Gastrocnemius medialis (tissue), 4 donors: ENCODE measurements at regions not wholly inside any gene's neighbourhood (a gene's known extent, or its start where the extent isn't known, plus 50 kb on each side); places are given as distances from the start of the nearest gene placed in this dataset.

ENCODE experiments used
- ATAC-seq, 2 donors: fragments of 150-250 bp; one replicate each; pipeline ENCODE4 v1.9.1; 2016
- DNase-seq, 2 donors: peaks; one replicate each; pipeline ENCODE4 v3.0.0-alpha.2; 2019
- H3K27ac ChIP-seq, 4 donors: fragments of 200-600 bp; sonication (generic); 1 replicate in 1 of 4; 2 replicates in 3 of 4; pipeline ENCODE4 v1.5.1; 2016 to 2018; ENCODE audit warnings: mild to moderate bottlenecking in 2 of 4, moderate library complexity in 1 of 4
- H3K27me3 ChIP-seq, 3 donors: fragments of 200-600 bp; sonication (generic) in 2 of 3; 1 replicate in 1 of 3; 2 replicates in 2 of 3; pipeline versions ENCODE4 v1.5.1 to v1.6.0; 2016 to 2019; ENCODE audit warnings: mild to moderate bottlenecking in 1 of 3, moderate library complexity in 1 of 3
- H3K36me3 ChIP-seq, 2 donors: fragments of 200-600 bp; sonication (generic) in 1 of 2; one replicate each; pipeline ENCODE4 v1.5.1; 2017 to 2018
- H3K4me1 ChIP-seq, 2 donors: fragments of 200-600 bp; sonication (generic) in 1 of 2; one replicate each; pipeline ENCODE4 v1.5.1; 2016 to 2017; ENCODE audit warnings: mild to moderate bottlenecking in 2 of 2
- H3K4me3 ChIP-seq, 4 donors: fragments of 200-600 bp; sonication (generic) in 3 of 4; 1 replicate in 1 of 4; 2 replicates in 3 of 4; pipeline ENCODE4 v1.5.1; 2016 to 2019; ENCODE audit warnings: mild to moderate bottlenecking in 2 of 4
- H3K9me3 ChIP-seq, 3 donors: fragments of 200-600 bp; sonication (generic) in 2 of 3; 1 replicate in 1 of 3; 2 replicates in 2 of 3; pipeline ENCODE4 v1.5.1; 2016 to 2019
- POLR2A ChIP-seq, 2 donors: fragments of 450-650 bp; IDR thresholded peaks; one replicate each; pipeline ENCODE4 v1.6.1; 2017; ENCODE audit warnings: antibody characterized with exemption in 2 of 2, mild to moderate bottlenecking in 2 of 2, moderate library complexity in 2 of 2
- in situ Hi-C, 4 donors: fragments of 200-750 bp; cut with MboI; loops; one replicate each; pipeline versions ENCODE4 v1.15.0 to v1.8.0; 2017; ENCODE audit warnings: low sequenced_read_pairs in 4 of 4
- intact Hi-C: fragments of 100-400 bp; cut with DNase I; formaldehyde crosslinking; loops from one replicate; pipeline ENCODE4 v1.15.1; 2023; ENCODE audit warnings: low total_unique reads
- TF ChIP-seq, protein P1 (sequence below), 5 experiments: fragments of 450-650 bp in 3 of 5; fragments of 200-600 bp in 2 of 5; sonication (generic) in 2 of 5; IDR thresholded peaks in 4 of 5; conservative IDR thresholded peaks in 1 of 5; 1 replicate in 4 of 5; 2 replicates in 1 of 5; pipeline ENCODE4 v1.5.1; 2016 to 2019; ENCODE audit warnings: antibody characterized with exemption in 5 of 5, mild to moderate bottlenecking in 3 of 5, moderate library complexity in 3 of 5

DNA sequence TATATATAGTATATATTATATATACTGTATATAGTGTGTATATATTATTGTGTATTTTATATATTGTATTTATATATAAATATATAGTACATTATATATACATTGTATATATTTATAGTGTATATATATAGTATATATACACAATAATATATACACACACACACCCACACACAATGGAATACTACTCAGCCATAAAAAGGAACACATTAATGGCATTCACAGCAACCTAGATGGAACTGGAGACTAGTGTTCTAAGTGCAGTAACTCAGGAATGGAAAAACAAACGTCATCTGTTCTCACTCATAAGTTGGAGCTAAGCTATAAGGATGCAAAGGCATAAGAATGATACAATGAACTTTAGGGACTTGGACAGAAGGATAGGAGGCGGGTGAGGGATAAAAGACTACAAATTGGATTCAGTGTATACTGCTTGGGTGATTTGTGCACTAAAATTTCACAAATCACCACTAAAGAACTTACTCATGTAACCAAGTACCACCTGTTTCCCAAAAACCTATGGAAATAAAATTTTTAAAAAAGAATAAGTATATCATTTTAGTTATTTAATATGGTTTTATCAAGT is 201.9 kb upstream of the CDH11 start:
- ATAC-seq = no peak

DNA sequence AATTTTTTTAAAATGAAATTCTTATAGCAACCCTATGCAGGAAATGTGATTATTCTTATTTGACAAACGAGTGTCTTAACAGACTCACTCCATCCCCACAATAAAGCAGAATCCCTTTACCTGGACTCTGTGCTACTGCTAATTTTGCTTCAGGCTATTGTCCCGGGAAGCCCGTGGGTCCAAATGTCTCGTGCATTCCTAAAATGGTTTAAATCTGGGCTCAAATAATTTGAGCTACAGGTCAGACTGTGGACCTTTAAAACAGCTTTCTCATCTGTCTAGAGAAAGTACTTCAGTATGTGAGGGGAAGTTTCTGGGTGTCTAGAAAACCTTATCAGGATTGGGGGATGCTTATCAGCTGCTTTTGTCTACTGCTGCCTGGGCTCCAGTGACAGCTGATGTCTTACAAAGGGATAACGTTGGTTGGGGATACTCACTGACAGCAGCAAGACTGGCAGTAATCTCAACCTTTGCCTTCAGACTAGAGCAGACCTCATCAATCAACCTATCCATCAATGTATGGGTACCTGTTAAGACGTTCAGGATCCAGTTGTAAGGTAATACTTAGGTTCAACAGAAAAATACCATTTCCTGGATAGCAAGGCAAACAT is 197.9 kb upstream of the CDH11 start:
- DNase-seq (no peak), ATAC-seq (no peak)
- peaks cover 6 to 12% of the 10 kb centered on the region in 2 donors for H3K4me1 ChIP-seq
- no peaks in the 10 kb centered on the region for H3K27me3 ChIP-seq
- TF ChIP-seq, protein P1, sequence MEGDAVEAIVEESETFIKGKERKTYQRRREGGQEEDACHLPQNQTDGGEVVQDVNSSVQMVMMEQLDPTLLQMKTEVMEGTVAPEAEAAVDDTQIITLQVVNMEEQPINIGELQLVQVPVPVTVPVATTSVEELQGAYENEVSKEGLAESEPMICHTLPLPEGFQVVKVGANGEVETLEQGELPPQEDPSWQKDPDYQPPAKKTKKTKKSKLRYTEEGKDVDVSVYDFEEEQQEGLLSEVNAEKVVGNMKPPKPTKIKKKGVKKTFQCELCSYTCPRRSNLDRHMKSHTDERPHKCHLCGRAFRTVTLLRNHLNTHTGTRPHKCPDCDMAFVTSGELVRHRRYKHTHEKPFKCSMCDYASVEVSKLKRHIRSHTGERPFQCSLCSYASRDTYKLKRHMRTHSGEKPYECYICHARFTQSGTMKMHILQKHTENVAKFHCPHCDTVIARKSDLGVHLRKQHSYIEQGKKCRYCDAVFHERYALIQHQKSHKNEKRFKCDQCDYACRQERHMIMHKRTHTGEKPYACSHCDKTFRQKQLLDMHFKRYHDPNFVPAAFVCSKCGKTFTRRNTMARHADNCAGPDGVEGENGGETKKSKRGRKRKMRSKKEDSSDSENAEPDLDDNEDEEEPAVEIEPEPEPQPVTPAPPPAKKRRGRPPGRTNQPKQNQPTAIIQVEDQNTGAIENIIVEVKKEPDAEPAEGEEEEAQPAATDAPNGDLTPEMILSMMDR (IDR thresholded peaks at IDR 0.05 in 4 of 5, conservative IDR thresholded peaks at IDR 0.05 in 1 of 5) = no peak
- TF ChIP-seq POLR2A (IDR thresholded peaks at IDR 0.05) = no peak
- H3K4me3 ChIP-seq = no peak overlapping the region
- H3K36me3 ChIP-seq = no peaks in the 10 kb centered on the region
- H3K9me3 ChIP-seq = no peaks in the 10 kb centered on the region
- in situ Hi-C loops (no loop called here), intact Hi-C loops (no loop called here)
- no peak overlapping the region for H3K27ac ChIP-seq

More for the DNA sequence above, 201.9 kb upstream of the CDH11 start:
- in situ Hi-C loops = no loop called here
- DNase-seq = no peak
- Histone ChIP-seq H3K36me3 (no peaks in the 10 kb centered on the region), H3K27ac (no peak overlapping the region), H3K4me3 (no peak overlapping the region), H3K9me3 (no peaks in the 10 kb centered on the region), H3K4me1 (no peaks in the 10 kb centered on the region), H3K27me3 (no peaks in the 10 kb centered on the region)
- no peak for TF ChIP-seq POLR2A (IDR thresholded peaks at IDR 0.05)
- intact Hi-C loops = no loop called here

DNA sequence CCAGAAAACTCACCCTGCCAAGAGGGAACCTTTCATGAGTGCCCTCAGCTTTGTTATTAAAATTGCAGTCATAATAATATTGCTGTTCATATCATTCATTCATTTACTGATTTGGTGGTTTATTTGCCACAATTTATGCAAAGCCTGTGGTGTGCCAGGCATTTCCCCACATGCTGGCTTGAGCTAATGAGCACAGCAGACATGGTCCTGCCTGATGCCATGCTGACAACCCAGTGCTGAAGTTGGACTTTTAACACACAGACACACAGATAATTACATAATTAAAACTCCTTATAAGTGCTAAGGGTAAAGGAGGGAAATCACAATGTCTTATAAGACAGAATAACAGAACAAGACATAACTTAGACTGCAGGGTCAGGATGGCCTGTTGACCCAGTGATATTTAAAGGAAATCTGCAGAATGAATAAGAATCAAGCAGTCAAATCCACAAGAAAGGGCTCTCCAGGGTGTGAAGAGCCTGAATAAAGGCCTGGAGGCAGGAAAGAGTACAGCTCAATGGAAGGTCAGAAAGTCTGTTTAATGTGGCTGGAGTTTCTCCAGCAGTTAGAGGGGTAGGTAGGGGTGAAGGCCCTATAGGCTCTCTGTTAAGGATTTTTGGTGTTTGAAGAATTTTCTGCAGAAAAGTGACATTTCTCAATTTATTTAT is 196.9 kb upstream of the CDH11 start:
- in situ Hi-C loops = no loop called here
- TF ChIP-seq, protein P1 (IDR thresholded peaks at IDR 0.05 in 4 of 5, conservative IDR thresholded peaks at IDR 0.05 in 1 of 5) = no peak
- no peak for TF ChIP-seq POLR2A (IDR thresholded peaks at IDR 0.05)
- no peak for ATAC-seq

DNA sequence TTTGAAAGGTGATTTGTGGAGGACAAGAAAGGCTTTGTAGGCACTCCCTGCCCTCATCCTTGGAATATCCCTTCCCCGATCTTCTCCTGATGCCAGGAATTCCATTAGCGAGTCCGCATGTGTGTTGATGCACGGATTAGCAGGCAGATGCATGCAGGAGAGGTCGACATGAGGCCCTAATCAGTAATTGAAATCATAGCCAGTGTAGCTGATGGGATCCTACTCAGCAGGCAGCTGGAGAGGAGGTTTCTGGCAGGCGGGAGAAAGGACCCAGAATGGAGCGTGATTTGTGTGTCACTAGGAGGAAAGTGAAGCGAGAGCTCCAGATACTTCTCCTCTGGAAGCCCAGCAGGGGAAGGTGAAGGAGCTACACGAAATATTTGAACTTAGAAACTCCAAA is 196.3 kb upstream of the CDH11 start:
- in situ Hi-C loops = no loop called here
- Histone ChIP-seq H3K9me3 (no peaks in the 10 kb centered on the region), H3K27ac (no peak overlapping the region), H3K4me3 (no peak overlapping the region), H3K27me3 (no peaks in the 10 kb centered on the region), H3K36me3 (no peaks in the 10 kb centered on the region), H3K4me1 (peaks cover 12 to 18% of the 10 kb centered on the region in 2 donors)
- no peak for TF ChIP-seq POLR2A (IDR thresholded peaks at IDR 0.05)
- TF ChIP-seq, protein P1 (IDR thresholded peaks at IDR 0.05 in 4 of 5, conservative IDR thresholded peaks at IDR 0.05 in 1 of 5) = no peak
- intact Hi-C loops = no loop called here
- ATAC-seq = no peak
- no peak for DNase-seq

More for the DNA sequence above, 196.9 kb upstream of the CDH11 start:
- H3K36me3 ChIP-seq = no peaks in the 10 kb centered on the region
- H3K4me3 ChIP-seq = no peak overlapping the region
- peaks cover 12 to 18% of the 10 kb centered on the region in 2 donors for H3K4me1 ChIP-seq
- H3K27me3 ChIP-seq = no peaks in the 10 kb centered on the region
- DNase-seq = no peak
- H3K9me3 ChIP-seq = no peaks in the 10 kb centered on the region
- intact Hi-C loops = no loop called here
- H3K27ac ChIP-seq = no peak overlapping the region

DNA sequence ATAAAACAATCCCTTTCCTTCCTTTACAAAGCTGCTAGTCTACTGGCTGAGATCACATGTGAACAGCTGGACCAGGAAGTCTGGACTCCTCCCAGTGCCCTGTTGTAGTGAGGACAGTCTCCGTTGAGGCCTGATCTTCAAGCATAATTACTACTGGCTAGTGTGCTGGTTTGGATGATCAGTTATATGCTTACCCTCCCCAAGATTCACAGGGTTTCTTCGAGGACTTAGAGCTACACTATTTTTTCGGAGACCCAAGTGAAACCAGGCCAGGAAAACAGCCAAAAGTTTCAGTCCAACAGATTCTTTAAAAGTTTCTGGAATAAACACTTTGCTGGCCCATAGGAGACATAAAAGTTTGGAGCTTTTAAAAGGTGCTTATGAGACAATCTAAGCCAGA is 194.9 kb upstream of the CDH11 start:
- ATAC-seq = no peak
- intact Hi-C loops = no loop called here
- in situ Hi-C loops = no loop called here
- TF ChIP-seq, protein P1 (IDR thresholded peaks at IDR 0.05 in 4 of 5, conservative IDR thresholded peaks at IDR 0.05 in 1 of 5) = no peak
- no peak for TF ChIP-seq POLR2A (IDR thresholded peaks at IDR 0.05)
- Histone ChIP-seq H3K4me1 (peaks cover 12 to 18% of the 10 kb centered on the region in 2 donors), H3K9me3 (no peaks in the 10 kb centered on the region), H3K27ac (no peak overlapping the region), H3K36me3 (no peaks in the 10 kb centered on the region), H3K27me3 (no peaks in the 10 kb centered on the region), H3K4me3 (no peak overlapping the region)
- no peak for DNase-seq
